HG02840 (cell line): ENCODE measurements at regions not wholly inside any gene's neighbourhood (a gene's known extent, or its start where the extent isn't known, plus 50 kb on each side); places are given as distances from the start of the nearest gene placed in this dataset.

ENCODE experiments used
- ATAC-seq: cut with Tn5 transposase; IDR thresholded peaks from one replicate; pipeline ENCODE4 v1.9.1; 2021; ENCODE audit warnings: mild to moderate bottlenecking, moderate library complexity, moderate number of reproducible peaks; ENCODE audit not compliant: unreplicated experiment, low FRiP score

- ATAC-seq = no peak
Observed at GRCh38 chr15:47400603-47401002, 316.7 kb upstream of the SEMA6D start.

GRCh38 chr15:47401427-47401826 lies 315.9 kb upstream of the SEMA6D start:
- ATAC-seq = no peak

- ATAC-seq = no peak
Observed at GRCh38 chr15:47402829-47403228, 314.5 kb upstream of the SEMA6D start.

GRCh38 chr15:47404877-47405276 lies 312.4 kb upstream of the SEMA6D start:
- no peak for ATAC-seq

GRCh38 chr15:47405365-47406162 lies 311.7 kb upstream of the SEMA6D start:
- no peak for ATAC-seq

GRCh38 chr15:47407692-47408091 lies 309.6 kb upstream of the SEMA6D start:
- ATAC-seq = no peak

GRCh38 chr15:47409038-47409437 lies 308.3 kb upstream of the SEMA6D start:
- ATAC-seq = no peak

- ATAC-seq = no peak
Observed at GRCh38 chr15:47409600-47409999, 307.7 kb upstream of the SEMA6D start.

- ATAC-seq = no peak
Observed at GRCh38 chr15:47410247-47410646, 307.1 kb upstream of the SEMA6D start.

- ATAC-seq = no peak
Observed at GRCh38 chr15:47411733-47412132, 305.6 kb upstream of the SEMA6D start.

- no peak for ATAC-seq
Observed at GRCh38 chr15:47412136-47412535, 305.2 kb upstream of the SEMA6D start.

GRCh38 chr15:47412802-47413201 lies 304.5 kb upstream of the SEMA6D start:
- no peak for ATAC-seq

GRCh38 chr15:47414207-47414606 lies 303.1 kb upstream of the SEMA6D start:
- no peak for ATAC-seq

GRCh38 chr15:47415539-47415971 lies 301.8 kb upstream of the SEMA6D start:
- ATAC-seq = no peak

GRCh38 chr15:47422881-47423665 lies 294.2 kb upstream of the SEMA6D start:
- ATAC-seq = no peak

- no peak for ATAC-seq
Observed at GRCh38 chr15:47427463-47427862, 289.8 kb upstream of the SEMA6D start.

- ATAC-seq = no peak
Observed at GRCh38 chr15:47429376-47429775, 287.9 kb upstream of the SEMA6D start.

GRCh38 chr15:47431501-47431900 lies 285.8 kb upstream of the SEMA6D start:
- no peak for ATAC-seq

- ATAC-seq = no peak
Observed at GRCh38 chr15:47432826-47433225, 284.5 kb upstream of the SEMA6D start.

GRCh38 chr15:47434596-47434995 lies 282.7 kb upstream of the SEMA6D start:
- ATAC-seq = no peak

- no peak for ATAC-seq
Observed at GRCh38 chr15:47437491-47437890, 279.8 kb upstream of the SEMA6D start.
